ENCODE measurements at regions not wholly inside any gene's neighbourhood (a gene's known extent, or its start where the extent isn't known, plus 50 kb on each side); places are given as distances from the start of the nearest gene placed in this dataset.

DNA sequence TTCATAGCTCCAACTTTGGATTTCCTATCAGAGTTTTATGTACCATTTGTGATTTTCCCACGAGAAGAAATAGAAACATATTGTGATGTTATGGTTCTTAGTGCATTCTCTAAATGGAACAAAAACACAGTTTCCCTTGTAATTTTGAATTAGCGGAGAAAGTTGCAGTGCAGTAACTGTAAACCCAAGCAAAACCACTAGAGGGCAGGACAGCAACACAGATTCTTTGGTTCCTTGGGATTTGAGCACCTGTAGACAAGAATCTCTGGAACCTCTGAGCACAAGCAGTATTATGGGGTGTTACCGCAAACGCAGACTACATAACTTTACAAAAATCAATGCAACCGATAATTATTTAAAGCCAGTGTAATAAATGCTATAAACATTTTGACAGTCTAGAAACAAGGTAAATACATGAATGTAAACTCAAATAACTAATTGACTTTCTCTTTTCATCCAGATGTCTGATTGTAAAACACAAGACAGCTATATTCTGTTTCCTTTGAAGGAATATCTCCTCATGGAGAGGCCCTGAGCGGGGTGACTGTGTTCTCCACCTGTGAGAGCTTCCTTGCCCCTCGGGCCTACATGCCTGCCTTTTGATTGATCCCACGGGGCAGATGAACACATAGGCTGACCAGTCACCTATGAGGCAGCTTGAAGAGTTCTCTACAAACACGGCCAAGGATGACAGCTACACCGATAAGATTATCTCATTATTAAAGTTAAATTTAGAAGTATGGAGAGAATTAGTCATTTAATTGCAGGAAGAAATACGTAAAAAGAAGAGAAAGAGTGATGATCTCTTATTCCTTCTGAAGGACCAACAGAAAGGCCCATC is 67.5 kb upstream of the COL21A1 start:
- peaks cover 10% of the 10 kb centered on the region for H3K4me1 ChIP-seq (ENCODE audit: control insufficient read depth, insufficient read depth, low read length, unreplicated experiment)
- H3K27ac ChIP-seq (ENCODE audit: low read depth, low read length): peak overlapping the region; percentile 16; the same call in 1 of the 2 replicates
- no peaks in the 10 kb centered on the region for H3K36me3 ChIP-seq (ENCODE audit: insufficient read depth, low read length)
- no peaks in the 10 kb centered on the region for H3K79me2 ChIP-seq (ENCODE audit: control insufficient read depth, insufficient read depth, low read length, unreplicated experiment)
- peak overlapping the region; percentile 39; the same call in 1 of the 2 replicates for H3K4me3 ChIP-seq (ENCODE audit: low read depth, low read length)
- peak overlapping the region; percentile 49 for H2AFZ ChIP-seq (ENCODE audit: low read length, unreplicated experiment)
- no peaks in the 10 kb centered on the region for H3K27me3 ChIP-seq (ENCODE audit: insufficient read depth, low read length)

DNA sequence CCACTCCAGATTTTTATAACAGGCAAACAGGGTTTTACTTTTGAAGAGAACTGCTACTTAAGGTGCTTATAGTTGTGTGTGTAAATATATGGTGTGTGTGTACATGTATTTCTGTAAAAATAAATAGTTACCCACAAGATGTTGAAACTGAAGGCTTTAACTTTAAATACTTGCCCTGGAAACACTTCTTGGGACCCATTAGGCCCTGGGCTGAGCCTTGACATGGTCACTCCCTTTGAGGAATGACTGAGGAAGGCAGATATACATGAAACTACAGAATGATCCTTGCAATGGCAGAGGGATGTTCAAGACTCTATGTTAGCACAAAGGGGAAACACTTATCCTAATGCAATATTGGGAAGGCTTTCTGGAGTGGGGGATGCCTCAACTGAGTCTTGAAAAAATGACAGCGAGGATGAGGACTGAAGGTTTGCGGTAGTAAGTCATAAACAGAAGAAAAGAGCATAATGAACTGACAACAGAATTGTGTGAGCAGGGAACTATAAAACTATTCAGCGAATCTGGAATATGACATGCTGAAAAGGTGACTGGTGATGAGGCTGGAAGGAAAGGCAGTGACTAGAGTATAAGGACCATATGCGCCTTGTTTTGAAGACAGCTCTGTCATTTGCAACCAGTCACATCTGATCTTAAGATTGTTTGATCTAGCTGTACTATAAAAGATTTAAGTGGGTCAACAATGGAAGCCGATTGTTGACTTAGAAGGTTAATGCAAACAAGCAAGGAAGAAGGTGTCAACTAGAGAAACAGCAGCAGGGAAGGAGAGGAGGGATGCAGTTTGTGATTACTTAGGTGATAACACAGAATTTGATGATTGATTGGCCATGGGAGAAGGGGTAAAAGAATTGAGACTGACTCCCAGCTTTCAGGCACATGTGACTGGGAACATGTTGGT is 64.4 kb upstream of the COL21A1 start:
- Histone ChIP-seq H3K4me1 (ENCODE audit: control insufficient read depth, insufficient read depth, low read length, unreplicated experiment) (peaks cover 10% of the 10 kb centered on the region), H2AFZ (ENCODE audit: low read length, unreplicated experiment) (no peak overlapping the region)

DNA sequence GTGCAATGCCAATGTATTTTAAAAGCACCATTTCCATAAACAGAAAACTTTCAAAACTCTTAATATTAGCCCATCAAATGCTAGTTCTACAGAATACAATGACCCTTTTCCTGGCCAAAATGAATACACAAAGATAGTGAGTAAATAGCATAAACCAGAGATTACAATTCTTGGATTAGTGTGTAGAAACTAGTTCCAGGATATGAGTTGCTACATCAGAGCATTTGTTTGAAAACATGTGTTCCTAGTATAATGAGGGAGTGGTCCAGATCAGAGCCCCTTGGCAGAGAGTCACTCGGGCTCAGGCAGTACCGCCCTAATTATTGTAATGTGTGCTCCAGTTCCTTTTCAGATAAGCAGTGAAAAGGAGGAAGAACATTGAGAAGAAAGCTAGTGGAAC is 63.7 kb upstream of the COL21A1 start:
- no peaks in the 10 kb centered on the region for H3K79me2 ChIP-seq (ENCODE audit: control insufficient read depth, insufficient read depth, low read length, unreplicated experiment)
- no peak overlapping the region for H3K27ac ChIP-seq (ENCODE audit: low read depth, low read length)
- no peaks in the 10 kb centered on the region for H3K27me3 ChIP-seq (ENCODE audit: insufficient read depth, low read length)
- H3K4me3 ChIP-seq (ENCODE audit: low read depth, low read length): no peak overlapping the region
- H2AFZ ChIP-seq (ENCODE audit: low read length, unreplicated experiment): no peak overlapping the region
- H3K36me3 ChIP-seq (ENCODE audit: insufficient read depth, low read length): no peaks in the 10 kb centered on the region
- peaks cover 10% of the 10 kb centered on the region for H3K4me1 ChIP-seq (ENCODE audit: control insufficient read depth, insufficient read depth, low read length, unreplicated experiment)

More for the DNA sequence above, 64.4 kb upstream of the COL21A1 start:
- H3K79me2 ChIP-seq (ENCODE audit: control insufficient read depth, insufficient read depth, low read length, unreplicated experiment): no peaks in the 10 kb centered on the region
- H3K36me3 ChIP-seq (ENCODE audit: insufficient read depth, low read length): no peaks in the 10 kb centered on the region
- H3K27me3 ChIP-seq (ENCODE audit: insufficient read depth, low read length): no peaks in the 10 kb centered on the region
- H3K4me3 ChIP-seq (ENCODE audit: low read depth, low read length): no peak overlapping the region
- H3K27ac ChIP-seq (ENCODE audit: low read depth, low read length): no peak overlapping the region

DNA sequence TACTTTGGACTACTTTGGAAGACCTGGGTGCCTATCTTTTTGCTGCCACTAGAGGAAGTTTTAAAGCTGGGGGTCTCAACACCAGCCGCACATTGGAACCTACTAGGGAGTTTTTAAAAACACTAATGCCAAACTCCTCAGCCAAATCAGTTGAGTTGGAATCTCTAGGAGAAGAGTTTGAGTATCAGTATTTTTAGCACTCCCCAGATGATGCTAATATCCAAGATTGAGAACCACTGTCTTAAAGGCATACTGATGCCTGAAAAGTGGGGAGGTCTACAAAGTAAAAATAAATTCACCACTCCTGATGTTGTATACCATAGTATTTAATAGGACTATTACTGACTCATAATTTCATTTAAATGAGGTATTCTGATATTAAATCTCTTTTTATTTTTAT is 62.9 kb upstream of the COL21A1 start:
- Histone ChIP-seq H3K4me3 (ENCODE audit: low read depth, low read length) (no peak overlapping the region), H3K36me3 (ENCODE audit: insufficient read depth, low read length) (no peaks in the 10 kb centered on the region), H3K79me2 (ENCODE audit: control insufficient read depth, insufficient read depth, low read length, unreplicated experiment) (no peaks in the 10 kb centered on the region), H3K27me3 (ENCODE audit: insufficient read depth, low read length) (no peaks in the 10 kb centered on the region), H2AFZ (ENCODE audit: low read length, unreplicated experiment) (no peak overlapping the region), H3K4me1 (ENCODE audit: control insufficient read depth, insufficient read depth, low read length, unreplicated experiment) (peaks cover 5% of the 10 kb centered on the region), H3K27ac (ENCODE audit: low read depth, low read length) (no peak overlapping the region)

- Histone ChIP-seq H3K27ac (ENCODE audit: low read depth, low read length) (no peak overlapping the region), H3K36me3 (ENCODE audit: insufficient read depth, low read length) (no peaks in the 10 kb centered on the region), H3K4me3 (ENCODE audit: low read depth, low read length) (no peak overlapping the region), H3K4me1 (ENCODE audit: control insufficient read depth, insufficient read depth, low read length, unreplicated experiment) (peaks cover 20% of the 10 kb centered on the region), H3K79me2 (ENCODE audit: control insufficient read depth, insufficient read depth, low read length, unreplicated experiment) (no peaks in the 10 kb centered on the region), H2AFZ (ENCODE audit: low read length, unreplicated experiment) (no peak overlapping the region), H3K27me3 (ENCODE audit: insufficient read depth, low read length) (no peaks in the 10 kb centered on the region)
These were observed 52.5 kb upstream of the COL21A1 start for GRCh38 chr6:56299916-56300315.

DNA sequence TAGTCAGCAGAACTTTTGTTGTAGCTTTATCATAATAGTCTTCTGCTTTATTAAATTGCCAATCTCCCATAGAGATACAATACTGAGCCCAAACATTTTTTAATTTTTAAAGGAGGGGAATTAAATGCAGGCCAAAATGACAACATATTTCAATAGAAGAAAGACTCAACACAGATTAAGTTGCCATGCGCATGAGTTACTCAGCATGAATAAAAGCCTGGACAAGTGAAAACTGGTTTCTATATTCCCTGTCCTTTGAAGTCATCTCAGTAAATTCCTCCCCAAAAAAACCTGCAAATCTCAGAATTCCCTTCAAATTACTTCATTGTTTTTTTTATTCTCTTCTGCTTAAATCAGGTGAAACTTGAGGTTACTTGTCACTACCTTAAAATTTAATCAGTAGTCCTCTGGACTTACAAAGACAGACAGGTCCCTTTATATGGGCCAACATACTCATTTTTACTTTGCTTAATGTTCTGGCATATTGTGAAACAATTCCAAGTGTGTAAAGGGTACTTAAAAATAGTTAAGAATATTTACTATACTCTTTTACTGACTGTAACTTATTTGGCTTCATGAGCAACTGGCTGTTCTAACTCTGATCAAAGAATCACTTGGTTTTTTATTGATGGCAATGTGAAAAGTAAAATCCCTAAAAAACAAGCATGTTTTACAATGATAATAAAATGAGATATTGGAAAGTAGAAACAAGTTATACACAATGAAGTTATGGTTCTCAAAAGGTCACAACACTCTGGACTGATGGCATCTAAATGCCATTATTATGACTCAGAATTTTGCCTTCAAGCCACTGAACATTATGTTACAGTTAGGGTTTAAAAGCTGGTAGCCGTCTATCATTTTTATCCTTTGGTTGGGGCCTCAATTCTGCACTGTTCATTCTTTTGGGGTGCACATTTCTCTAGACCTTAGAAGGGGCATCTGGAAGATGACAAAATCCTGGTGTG is 49.9 kb upstream of the COL21A1 start:
- Histone ChIP-seq H3K27me3 (ENCODE audit: insufficient read depth, low read length) (no peaks in the 10 kb centered on the region), H3K27ac (ENCODE audit: low read depth, low read length) (peak overlapping the region; percentile 27), H3K4me3 (ENCODE audit: low read depth, low read length) (peak overlapping the region; percentile 14; the same call in 1 of the 2 replicates), H3K4me1 (ENCODE audit: control insufficient read depth, insufficient read depth, low read length, unreplicated experiment) (peaks cover 20% of the 10 kb centered on the region), H2AFZ (ENCODE audit: low read length, unreplicated experiment) (peak overlapping the region; percentile 82), H3K36me3 (ENCODE audit: insufficient read depth, low read length) (no peaks in the 10 kb centered on the region), H3K79me2 (ENCODE audit: control insufficient read depth, insufficient read depth, low read length, unreplicated experiment) (no peaks in the 10 kb centered on the region)
